ENCODE measurements at regions not wholly inside any gene's neighbourhood (a gene's known extent, or its start where the extent isn't known, plus 50 kb on each side); places are given as distances from the start of the nearest gene placed in this dataset.

- DNase-seq (ENCODE audit: low read depth in 2 of 2), result peak in 1 of 2 donors; percentile 0
Observed at GRCh38 chr4:10204401-10205058, 87.9 kb upstream of the WDR1 start.

- DNase-seq (ENCODE audit: low read depth in 2 of 2), result peak in 1 of 2 donors; percentile 0
Observed at GRCh38 chr4:10203851-10204250, 87.3 kb upstream of the WDR1 start.

GRCh38 chr4:10201381-10202223 is 85.0 kb upstream of the WDR1 start:
- DNase-seq (ENCODE audit: low read depth in 2 of 2), result peak; percentile 0

GRCh38 chr4:10200869-10201268 is 84.3 kb upstream of the WDR1 start:
- DNase-seq (ENCODE audit: low read depth in 2 of 2), result peak in 1 of 2 donors; percentile 0

- DNase-seq (ENCODE audit: low read depth in 2 of 2), result peak in 1 of 2 donors; percentile 0
Observed at GRCh38 chr4:10198365-10198764, 81.8 kb upstream of the WDR1 start.

GRCh38 chr4:10197952-10198351 is 81.4 kb upstream of the WDR1 start:
- DNase-seq (ENCODE audit: low read depth in 2 of 2), result no peak

GRCh38 chr4:10196191-10196590 is 79.6 kb upstream of the WDR1 start:
- DNase-seq (ENCODE audit: low read depth in 2 of 2), result peak in 1 of 2 donors; percentile 0

GRCh38 chr4:10192331-10192730 is 75.7 kb upstream of the WDR1 start:
- no peak for DNase-seq (ENCODE audit: low read depth in 2 of 2)

GRCh38 chr4:10188400-10189004 is 71.9 kb upstream of the WDR1 start:
- DNase-seq (ENCODE audit: low read depth in 2 of 2), result no peak

- peak; percentile 19 to 39 for DNase-seq (ENCODE audit: low read depth in 2 of 2)
Observed at GRCh38 chr4:10186228-10187214, 69.9 kb upstream of the WDR1 start.

- DNase-seq (ENCODE audit: low read depth in 2 of 2), result no peak
Observed at GRCh38 chr4:10185518-10186227, 69.1 kb upstream of the WDR1 start.

GRCh38 chr4:10184501-10184938 is 67.9 kb upstream of the WDR1 start:
- DNase-seq (ENCODE audit: low read depth in 2 of 2), result no peak

GRCh38 chr4:10184041-10184440 is 67.4 kb upstream of the WDR1 start:
- DNase-seq (ENCODE audit: low read depth in 2 of 2), result no peak

GRCh38 chr4:10183462-10183861 is 66.9 kb upstream of the WDR1 start:
- DNase-seq (ENCODE audit: low read depth in 2 of 2), result no peak

- DNase-seq (ENCODE audit: low read depth in 2 of 2), result no peak
Observed at GRCh38 chr4:10182446-10183424, 66.1 kb upstream of the WDR1 start.

- DNase-seq (ENCODE audit: low read depth in 2 of 2), result no peak
Observed at GRCh38 chr4:10181745-10182445, 65.3 kb upstream of the WDR1 start.

GRCh38 chr4:10180927-10181744 is 64.5 kb upstream of the WDR1 start:
- DNase-seq (ENCODE audit: low read depth in 2 of 2), result peak; percentile 57 to 85

- no peak for DNase-seq (ENCODE audit: low read depth in 2 of 2)
Observed at GRCh38 chr4:10180603-10180926, 64.0 kb upstream of the WDR1 start.

Data from lung microvascular endothelial cell (primary cell).